HG03060 (cell line): ENCODE measurements at regions not wholly inside any gene's neighbourhood (a gene's known extent, or its start where the extent isn't known, plus 50 kb on each side); places are given as distances from the start of the nearest gene placed in this dataset.

Experiments used
- ATAC-seq: cut with Tn5 transposase; IDR thresholded peaks from one replicate; pipeline ENCODE4 v1.9.1; 2021; ENCODE audit warnings: low read depth, moderate number of reproducible peaks; ENCODE audit not compliant: unreplicated experiment

DNA sequence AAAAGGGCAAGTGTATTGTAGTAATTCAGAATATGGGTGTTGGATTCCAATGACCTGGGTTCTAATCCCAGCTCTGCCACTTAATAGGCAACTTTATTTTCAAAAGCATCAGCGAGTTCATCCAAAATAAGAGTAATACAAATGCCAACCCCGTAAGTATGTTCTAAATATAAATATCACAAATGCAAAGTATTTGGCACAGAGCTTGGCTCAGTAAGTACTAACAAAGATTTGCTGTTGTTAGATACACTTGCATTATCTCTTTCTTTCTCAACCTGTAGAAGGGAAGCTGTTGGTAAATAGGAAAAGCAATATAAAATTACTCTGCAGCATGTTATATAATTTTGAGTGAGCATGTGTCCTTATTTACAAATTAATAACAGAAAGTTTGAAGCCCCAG lies 1302.6 kb upstream of the FAM98A start:
- ATAC-seq = no peak

DNA sequence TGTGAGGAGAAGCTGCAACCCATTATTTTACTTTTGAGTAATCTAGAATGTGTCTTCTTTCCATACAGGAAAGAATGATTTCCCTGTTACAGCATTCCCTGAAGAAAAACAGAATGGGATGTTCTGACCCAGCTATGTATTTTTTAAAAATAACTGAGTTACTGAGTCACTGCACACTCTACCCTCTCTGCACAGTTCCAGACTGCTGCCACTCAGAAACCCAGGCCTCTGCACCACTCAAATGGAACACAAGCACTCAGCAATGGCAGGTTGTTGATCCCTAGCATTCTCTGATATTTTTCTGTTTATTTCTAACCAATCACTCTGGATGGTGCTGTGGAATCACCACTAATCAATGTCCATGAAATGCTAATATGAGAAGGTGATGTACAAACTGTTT lies 1300.0 kb upstream of the FAM98A start:
- ATAC-seq = no peak

DNA sequence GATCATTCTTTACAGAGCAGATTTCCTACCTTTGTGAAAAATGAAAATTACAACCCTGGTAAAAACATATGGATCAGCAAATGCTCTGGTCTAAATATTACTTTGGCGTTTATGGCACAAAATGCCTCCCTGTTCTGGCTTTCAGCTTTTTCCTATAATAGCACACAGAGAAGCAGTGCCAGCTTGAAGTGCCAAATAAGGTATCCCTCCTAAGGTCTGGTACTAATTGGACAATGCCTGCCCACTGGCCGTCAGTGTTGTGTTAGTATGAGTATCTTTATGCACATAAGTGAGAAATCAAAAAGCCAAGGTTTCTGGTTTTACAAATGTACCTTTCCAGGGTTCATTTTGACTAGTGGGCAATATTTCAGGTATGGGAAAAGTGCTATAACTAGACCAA lies 1293.7 kb upstream of the FAM98A start:
- ATAC-seq = no peak

DNA sequence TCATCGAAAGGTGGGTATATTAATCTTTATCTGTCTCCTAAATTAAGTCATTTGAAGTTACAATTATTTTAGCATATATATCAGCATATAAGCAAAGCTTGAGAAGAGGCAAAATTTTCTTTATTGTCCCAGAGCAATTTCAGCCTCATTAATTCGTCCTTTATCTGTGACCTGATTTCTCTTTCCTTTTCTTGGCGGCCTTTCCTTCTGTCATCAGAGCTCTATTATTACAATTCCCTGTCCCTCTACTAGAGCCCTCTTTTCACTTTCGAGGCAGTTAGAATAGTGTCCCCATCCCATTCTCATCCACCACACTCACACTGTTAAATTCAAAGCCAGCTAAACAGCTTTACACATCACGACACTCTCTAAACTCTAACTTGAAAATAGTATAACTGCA lies 1293.2 kb upstream of the FAM98A start:
- no peak for ATAC-seq

DNA sequence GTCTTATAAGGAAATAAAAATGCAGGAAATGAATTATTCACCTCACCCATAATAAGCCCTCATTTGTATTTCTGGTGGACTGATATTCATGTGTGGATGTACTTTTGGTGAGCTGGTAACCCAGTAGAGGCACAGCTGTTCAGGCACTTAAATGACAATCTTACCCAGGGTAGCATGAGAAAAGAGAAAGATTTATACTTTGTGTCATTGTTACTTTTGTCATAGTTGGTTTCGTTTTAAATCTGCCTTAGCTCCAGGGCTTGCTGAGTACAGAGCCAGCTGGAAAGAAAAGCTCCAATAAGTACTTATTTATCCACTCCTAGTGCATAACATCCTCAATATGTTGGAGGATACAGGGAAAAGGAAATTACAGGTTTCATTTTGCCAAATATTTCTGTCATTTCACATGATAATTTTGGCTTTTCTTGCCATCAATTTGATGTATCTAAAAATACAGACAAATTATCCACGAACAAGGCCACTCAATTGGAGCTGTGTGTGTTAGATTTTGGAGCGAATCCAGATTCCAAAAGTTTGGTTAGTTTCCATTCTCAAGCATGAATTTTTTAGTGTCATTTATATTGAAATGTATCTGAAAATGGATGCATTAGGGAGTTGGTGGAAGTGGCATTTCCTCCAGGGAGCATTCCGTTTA lies 1276.1 kb upstream of the FAM98A start:
- no peak for ATAC-seq

DNA sequence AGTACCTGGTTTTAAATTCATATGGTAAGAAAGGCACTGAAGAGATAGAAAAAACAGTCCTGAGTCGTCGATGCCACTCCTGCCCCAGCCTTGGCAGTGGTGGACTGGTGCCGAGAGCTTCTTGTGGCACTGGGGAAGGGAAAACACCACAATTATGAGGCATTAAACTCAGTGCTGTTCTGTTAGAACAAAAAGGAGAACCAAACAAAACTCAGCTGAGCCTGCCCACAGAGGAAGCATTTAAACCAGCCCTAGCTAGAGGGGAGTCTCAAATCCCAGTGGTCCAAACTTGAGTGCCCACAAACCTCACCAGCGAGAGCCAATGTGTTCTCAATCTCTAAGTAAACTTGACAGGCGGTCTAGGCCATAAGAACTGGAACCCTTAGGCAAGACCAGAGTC lies 1254.5 kb upstream of the FAM98A start:
- no peak for ATAC-seq

DNA sequence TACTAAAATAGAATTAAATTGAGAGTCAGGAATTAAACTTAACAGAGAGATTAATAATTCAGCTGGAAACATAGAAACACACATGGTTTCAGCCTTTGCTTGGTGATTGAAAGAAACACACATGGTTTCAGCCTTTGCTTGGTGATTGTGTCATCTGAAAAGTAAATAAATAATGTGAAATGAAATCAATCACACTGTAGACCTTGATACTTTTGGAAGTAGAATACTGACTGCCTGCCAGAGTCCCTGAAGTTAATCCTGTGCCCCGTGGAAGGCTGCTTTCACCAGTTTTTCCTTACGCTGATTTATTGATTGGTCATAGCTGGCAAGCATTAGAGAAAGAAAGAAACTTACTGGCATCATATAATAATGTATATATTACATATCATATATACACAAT lies 1252.7 kb upstream of the FAM98A start:
- no peak for ATAC-seq

DNA sequence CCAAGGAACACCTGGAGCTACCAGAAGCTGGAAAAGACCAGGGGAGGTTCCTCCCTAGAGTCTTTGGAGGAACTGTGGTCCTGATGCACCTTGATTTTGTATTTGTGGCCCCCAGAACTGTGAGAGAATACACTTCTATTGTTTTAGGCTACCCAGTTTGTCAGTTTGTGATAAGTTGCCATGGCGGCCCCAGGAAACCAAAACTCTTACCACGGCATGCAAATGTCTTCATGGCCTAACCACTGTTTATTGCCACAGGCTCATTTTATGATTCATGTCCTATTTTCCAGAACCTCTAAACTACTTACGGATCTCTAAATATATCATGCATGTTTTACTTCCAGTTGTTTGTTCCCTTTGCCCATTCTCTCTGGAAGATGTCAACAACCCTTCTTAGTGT lies 1250.7 kb upstream of the FAM98A start:
- ATAC-seq = no peak

DNA sequence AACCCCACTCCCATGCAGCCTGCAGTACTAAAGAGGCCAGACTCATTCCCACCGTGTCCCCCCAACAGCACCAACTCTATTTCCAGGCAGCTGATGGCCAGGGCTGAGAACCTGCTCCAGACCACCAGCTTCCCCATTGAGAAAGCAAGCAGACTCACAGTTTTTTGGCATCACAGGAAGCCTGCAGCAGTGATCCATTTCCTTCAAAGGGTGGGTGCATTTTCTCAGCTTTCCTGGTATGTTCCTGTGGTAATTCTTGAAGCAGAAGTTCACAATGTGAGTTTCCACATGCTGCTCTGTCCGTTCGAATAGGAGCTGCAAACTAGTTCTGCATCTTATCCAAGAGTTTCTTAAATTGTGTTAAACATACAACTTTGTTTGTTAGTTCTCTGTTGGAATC lies 1249.6 kb upstream of the FAM98A start:
- ATAC-seq = no peak

DNA sequence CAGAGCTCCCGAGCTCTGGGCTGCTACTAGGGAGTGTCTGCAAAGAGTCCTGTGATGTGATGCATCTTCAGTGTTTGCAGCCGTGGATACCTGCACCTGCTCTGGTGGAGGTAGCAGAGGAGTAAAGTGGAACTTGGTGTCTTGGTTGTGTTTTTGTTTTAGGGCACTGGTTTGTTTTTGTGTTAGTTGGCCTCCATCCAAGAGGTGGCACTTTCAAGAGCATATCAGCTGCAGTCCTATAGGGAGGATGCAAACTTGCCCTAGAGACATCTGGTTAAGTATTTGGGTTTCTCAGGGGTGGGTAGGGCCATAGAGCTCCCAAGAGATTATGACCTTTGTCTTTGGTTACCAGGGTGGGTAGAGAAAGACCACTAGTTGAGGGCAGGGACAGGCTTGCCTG lies 1249.0 kb upstream of the FAM98A start:
- no peak for ATAC-seq

DNA sequence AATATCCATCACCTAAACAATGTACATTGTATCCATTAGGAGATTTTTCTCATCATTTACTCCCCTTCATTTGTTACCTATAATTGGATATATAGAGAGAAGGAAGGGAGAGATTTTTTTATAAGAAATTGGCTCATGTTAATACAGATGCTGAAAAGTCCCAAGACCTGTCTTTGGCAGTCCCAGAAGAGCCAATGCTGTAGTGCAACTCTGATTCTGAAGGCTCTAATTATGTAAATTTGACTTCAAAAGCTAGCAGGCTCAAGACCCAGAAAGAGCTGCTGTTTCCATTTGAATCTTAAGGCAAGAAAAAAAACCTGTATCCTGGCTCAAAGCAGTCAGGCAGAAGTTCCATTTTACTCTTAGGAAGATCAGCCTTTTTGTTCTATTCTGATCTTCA lies 1245.5 kb upstream of the FAM98A start:
- ATAC-seq = no peak

DNA sequence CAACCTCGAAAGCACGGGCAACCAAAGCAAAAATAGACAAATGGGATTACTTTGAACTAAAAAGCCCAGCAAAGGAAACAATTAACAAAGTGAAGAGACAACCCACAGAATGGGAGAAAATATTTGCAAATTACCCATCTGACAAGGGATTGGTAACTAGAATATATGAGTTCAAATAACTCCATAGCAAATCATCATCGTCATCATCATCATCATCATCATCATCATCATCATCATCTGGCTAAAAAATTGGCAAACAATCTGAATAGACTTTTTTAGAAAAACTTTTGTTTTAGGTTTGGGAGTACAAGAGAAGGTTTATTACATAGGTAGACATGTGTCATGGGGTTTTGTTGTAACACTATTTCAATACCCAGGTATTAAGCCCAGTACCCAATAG lies 1239.3 kb upstream of the FAM98A start:
- ATAC-seq = no peak

DNA sequence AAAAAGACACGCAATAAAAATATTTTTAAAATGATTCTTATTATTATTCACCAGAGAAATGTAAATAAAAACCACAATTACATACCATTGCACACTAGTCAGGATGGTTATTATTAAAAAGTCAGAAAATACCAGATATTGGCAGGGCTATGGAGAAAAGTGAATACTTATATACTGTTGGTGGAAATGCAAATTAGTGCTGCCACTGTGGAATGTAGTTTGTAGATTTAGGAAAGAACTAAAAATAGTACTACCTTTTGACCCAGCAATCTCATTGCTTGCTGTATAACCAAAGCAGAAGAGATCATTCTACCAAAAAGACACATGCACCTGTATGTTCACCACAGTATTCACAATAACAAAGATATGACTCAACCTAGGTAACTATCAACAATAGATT lies 1237.3 kb upstream of the FAM98A start:
- no peak for ATAC-seq

DNA sequence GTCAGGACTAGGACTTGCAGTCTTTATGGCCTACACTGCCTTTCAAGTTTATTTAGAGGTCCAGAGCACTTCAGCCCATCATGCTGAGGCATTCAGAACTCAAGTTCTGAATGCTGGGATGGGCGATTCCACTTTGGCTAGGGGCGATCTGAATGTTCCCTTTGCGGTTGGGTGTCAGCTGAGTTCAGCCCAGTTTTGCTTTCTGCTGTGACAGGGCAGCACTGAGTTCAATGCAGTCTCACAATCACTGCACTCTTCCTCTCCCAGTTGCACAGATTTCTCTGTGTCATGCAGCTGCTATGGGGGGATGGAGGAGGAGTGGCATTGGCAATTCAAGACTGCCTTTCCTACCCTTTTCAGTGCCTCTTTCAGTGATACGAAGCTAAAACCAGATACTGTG lies 1232.0 kb upstream of the FAM98A start:
- no peak for ATAC-seq

DNA sequence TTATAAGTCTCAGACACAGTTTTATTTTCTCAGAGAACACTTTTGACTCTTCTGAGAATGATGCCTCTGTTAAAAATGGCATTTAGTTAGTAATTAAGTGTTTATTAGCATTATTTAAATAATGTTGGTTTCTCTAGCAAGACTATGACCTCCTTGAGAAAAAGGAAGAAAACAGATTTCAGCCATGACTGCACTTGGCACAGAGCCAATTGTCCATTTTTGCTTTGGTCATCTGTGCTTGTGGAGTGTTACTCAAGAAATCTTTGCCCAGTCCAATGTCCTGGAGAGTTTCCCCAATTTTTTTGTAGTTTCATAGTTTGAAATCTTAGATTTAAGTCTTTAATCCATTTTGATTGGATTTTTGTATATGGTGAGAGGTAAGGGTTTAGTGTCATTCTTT lies 1229.4 kb upstream of the FAM98A start:
- ATAC-seq = no peak

DNA sequence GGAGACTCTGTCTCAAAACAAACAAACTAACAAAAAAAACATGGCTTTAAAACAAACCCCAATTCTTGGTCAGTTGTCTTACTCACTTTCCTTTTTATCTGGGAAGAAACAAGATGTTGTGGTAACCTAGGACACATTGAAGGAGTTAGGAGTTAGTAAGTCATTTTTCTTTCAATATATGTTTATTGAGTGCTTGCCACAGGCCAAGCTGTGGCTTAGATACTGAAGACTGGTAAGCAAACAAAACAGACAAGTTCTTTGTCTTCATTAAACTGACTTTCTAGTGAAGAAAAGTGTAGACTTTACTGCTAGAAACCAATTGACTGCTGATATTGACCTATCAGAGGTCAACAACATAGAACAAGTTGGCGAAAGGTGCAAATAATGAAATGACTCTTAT lies 1228.3 kb upstream of the FAM98A start:
- no peak for ATAC-seq

DNA sequence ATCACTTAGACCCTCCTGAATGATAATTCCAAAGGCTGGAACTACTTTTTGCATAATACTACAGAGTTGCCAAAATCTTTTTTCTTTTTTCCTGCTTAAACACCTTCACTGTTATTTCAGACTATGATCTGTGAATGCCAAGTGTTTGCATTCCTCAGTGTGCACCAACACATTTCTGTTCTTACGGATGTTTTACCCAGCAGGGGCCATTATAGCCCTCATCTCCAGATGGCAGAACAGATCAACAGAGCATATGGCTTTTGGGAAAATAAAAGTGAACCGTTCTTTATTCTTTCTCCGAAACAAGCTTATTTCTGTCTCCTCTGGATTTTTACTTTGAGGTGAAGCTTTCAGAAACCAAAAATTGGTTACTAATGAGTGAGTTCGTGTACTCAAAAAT lies 1226.6 kb upstream of the FAM98A start:
- no peak for ATAC-seq

DNA sequence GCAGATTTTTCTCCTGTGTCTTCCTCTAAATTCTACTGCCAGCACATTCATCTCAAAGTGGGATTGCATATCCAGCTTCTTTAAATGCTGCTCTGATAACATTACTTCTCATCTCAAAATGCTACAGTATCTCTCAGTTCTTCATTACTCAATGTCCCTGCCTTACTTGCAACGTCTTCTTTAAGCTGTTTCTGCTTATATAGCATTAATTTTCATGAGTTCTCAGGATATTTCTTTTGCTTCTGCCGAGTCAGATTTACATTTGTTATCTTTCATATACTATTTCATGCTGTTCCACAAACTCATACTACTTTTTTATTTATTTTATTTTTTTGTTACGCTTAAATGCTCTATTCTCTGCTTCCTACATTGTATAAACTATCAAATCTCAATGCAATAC lies 1223.5 kb upstream of the FAM98A start:
- no peak for ATAC-seq

DNA sequence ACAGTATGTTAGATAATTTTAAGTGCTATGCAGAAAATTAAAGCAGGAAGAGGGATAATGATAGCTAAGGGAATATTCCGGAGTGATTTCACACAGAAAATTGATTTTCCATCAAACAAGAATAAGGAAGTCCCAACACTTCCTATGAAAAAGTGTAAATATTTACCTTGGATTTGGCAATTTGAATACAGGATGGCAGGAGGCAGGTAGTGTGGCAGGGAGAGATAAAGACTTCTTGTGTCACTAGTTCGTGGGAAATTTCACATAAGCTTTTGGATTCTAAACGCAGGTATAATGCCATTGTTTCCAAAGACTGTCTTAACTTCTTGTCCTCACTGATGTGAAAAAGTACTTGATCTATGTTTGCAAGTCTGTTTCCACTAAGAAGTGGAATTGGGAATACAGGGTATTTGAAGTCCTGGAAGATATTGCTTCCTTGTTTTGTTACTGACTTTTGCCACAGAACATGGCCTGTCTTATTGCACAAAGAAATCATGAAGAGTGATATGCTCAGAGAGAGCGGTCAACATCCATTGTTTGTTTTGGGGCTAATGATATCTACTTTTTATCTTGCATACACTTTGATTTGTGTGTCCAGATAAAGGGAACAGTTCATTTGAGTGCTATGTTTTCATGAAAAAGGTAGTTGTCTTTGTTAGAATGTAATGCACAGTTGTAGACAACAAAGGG lies 1216.1 kb upstream of the FAM98A start:
- no peak for ATAC-seq

DNA sequence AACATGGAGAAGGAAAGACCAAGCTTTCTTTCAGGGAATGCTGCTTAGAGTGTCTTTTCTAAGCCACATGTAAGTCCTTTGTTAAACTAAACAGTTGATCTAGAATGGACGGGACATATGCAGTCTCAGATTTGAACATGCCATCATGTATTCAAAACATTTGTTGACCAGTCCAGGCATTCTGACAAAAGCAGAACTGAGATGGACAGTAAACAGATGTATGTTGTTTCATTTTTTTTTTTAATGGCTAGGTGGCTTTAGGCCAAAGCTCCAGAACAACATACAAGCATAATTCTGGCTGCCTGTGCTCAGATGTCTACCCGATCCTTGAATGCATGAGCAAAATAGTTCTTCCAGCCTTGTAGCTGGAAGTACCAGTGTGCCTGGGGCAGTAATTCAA lies 1211.4 kb upstream of the FAM98A start:
- no peak for ATAC-seq

DNA sequence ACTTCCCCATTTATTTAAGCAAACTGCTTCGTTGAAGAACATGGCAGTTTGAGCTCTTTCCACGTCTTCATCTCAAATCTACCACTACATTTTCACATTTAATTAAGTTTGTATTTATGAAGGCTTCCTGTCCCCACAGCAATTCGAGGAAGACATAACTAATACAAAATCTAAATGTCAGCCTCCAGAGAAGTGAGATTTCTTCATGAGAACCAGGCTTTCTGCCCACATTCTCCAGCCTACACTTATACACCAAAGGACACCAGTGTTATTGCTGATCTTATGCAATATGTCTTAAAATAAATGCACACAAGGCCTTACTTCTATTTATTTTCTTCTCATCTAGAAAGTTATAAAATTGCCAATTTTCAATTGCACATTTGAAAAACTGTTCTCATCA lies 1209.3 kb upstream of the FAM98A start:
- no peak for ATAC-seq

DNA sequence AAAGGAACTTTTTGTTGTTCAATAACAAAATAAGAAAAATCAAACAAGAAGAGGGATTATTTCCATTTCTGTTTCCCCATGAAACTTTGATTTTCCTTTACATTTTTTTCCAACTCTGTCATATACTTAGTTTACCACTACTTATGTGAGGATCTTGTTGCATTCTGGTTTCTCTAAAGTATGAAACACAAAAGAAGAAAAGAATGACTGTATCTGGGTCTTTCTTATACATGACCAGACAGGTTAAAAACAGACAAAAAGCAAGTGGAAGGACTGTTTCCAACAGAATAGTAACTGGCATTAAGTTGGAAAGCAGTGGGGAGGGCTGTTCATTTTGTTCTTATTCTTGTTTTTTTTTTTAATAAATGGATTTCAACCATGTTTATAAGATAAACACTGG lies 1207.8 kb upstream of the FAM98A start:
- no peak for ATAC-seq

DNA sequence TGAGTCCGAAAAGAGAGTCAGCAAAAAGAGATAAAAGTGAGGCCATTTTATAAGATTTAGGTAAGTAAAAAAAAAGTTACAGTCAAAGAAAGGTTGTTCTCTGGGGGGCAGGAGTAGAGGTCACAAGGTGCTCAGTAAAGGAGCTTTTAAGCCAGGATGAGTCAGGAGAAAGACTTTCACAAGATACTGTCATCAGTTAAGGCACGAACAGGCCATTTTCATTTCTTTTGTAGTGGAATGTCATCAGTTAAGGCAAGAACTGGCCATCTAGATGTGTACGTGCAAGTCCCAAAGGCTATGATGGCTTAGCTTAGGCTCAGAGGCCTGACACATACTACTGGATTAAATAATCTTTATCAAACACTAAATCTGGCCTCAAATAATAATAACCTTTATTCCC lies 1207.3 kb upstream of the FAM98A start:
- ATAC-seq = no peak
